HG03025 (cell line): ENCODE measurements at regions not wholly inside any gene's neighbourhood (a gene's known extent, or its start where the extent isn't known, plus 50 kb on each side); places are given as distances from the start of the nearest gene placed in this dataset.

Source experiments
- ATAC-seq: cut with Tn5 transposase; IDR thresholded peaks from one replicate; pipeline ENCODE4 v1.9.1; 2021; ENCODE audit warnings: mild to moderate bottlenecking, moderate library complexity; ENCODE audit not compliant: unreplicated experiment, low FRiP score

DNA sequence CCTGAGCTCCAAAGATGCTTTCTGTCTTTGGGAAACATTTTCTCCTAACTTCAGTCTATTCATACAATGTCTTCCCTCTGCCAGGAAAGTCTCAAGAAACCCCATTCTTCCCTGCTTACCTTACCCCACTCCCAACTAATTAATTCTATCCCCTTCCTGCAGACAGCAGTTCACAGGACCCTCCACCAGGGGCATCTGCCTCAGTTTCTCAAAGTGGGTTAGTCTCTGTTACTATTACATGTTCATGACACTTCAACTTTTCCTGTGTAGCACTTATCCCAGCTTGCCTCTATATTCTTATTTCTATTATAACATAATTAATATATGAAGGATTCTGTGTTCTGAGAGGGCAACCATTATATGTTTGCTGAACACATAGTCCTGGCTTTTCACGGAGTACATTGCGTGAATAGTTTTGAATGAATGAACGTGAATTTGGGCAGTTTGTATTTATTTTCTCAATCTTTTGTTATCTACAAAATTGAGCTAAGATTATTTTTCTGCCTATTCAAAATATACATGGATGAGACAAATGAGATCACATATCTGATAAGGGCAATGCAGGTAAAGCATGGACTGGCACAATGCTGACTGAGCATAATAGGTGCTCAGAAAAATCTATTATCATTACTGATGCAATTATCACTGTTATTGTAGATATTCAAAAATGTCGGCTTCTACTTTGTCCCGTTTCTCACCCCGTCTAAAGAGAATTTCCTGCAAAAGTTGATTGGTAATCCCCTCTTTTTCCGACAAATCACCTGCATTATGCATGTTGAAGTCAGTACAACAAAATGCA lies 341.1 kb downstream of the BRINP1 start:
- no peak for ATAC-seq

- ATAC-seq = no peak
Observed at GRCh38 chr9:119029886-119030285, 339.3 kb downstream of the BRINP1 start.

DNA sequence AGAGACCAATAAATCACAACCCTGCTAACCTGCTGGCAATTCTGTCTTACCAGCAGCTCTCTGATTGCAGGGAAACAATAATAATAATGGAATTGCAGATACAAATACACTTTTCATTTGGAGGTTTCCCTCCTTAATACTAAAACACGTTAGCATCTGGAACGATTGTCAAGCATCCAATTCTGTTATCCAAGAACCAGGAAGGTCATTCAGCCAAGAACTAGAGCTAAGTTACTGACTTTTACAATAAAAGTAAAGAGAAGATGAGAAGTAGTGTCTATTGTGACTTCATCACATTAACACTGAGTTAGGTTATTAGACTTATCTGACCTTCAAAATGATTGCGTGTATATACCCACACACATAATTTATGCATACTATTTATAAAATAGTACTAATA lies 335.6 kb downstream of the BRINP1 start:
- no peak for ATAC-seq

GRCh38 chr9:119036969-119037368 lies 332.3 kb downstream of the BRINP1 start:
- no peak for ATAC-seq

DNA sequence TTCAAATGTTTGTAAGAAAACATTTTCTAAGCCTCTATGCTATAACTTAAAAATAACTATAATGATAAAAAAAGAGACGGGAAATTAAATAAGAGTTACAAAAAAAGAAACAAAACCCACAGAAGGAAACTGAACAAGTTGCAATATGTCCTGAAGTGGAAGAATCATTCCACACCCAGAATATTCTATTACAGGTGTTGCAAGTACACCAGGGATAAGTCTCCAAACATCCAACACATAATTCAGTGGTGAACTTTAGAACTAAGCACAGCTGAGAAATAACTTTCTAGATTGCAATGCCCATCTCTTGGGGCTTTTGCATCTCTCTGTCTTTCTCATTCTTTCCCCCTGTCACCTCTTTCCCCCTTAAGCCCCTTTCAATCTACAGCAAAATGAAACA lies 325.2 kb downstream of the BRINP1 start:
- no peak for ATAC-seq

- ATAC-seq = no peak
Observed at GRCh38 chr9:119044806-119045205, 324.4 kb downstream of the BRINP1 start.

GRCh38 chr9:119047513-119048307 lies 321.5 kb downstream of the BRINP1 start:
- no peak for ATAC-seq

DNA sequence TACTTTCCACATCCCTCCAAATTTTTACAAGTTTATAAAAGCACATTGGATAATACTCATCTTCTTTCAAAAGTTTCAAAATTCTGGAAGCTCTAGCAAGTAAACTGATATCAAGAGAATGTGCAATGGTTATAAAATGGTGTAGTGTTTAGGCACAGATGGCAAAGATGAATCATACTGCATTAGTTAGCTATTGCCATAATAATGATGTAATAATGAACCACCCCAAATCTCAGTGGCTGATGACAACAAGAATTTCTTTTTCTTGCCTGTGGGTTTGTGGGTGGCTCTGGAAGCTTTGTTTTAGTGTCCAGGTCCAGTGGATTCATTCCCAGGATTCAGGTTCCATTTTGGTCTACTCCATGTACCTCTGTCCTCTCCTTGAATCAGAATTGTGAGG lies 319.0 kb downstream of the BRINP1 start:
- ATAC-seq = no peak

DNA sequence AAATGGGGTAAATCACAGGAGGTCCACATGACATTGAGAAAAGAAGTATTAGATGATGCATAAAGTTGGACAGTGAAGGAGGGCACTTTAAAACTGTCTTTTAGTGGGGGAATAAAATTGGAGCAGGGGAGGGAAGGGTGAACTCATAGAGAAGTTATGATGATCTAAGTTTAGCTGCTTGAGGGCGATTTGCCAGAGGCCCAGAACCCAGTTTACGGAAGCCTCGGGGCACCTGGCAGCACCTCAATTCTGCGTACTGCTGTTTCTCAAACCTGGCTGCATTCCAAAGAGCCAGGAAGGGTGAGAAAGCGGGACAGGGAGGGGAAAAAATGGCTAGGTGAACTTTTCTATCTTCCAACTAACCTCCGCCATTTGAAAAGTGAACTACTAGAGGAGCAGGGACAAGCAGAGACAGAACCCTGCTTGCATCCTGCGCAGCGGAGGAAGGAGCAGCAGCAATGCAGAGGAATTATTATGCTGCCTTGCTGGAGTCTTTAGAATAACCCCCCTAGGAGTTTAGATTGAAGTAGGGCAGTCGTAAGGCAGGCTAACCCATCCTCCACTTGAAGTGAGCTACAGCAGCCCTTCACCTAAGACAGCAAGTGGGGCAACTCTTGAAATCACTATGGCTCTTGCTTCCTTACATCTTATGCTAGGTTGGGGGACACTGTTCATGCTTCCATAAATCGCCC lies 316.8 kb downstream of the BRINP1 start:
- no peak for ATAC-seq

- ATAC-seq = no peak
Observed at GRCh38 chr9:119053070-119053469, 316.2 kb downstream of the BRINP1 start.

- no peak for ATAC-seq
Observed at GRCh38 chr9:119060629-119061385, 308.4 kb downstream of the BRINP1 start.

DNA sequence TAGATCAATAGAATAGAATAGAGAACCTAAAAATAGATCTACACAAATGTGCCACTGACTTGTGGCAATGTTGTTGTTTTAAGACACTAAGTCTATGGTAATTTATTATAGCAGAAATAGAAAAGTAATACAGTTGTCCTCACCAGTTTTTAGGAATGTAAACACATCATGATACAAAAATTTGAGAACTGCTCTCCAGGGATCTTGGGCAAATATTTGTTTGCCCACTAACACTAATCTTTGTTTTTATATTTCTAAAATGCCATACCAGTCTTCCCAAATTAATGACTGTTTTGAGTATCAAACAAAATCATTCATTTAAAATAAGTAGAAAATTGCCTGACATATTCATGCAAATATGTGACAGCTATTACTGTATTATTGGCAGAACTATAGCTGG lies 297.6 kb downstream of the BRINP1 start:
- no peak for ATAC-seq

GRCh38 chr9:119074017-119074416 lies 295.2 kb downstream of the BRINP1 start:
- ATAC-seq = no peak

- ATAC-seq = no peak
Observed at GRCh38 chr9:119078015-119078414, 291.2 kb downstream of the BRINP1 start.

DNA sequence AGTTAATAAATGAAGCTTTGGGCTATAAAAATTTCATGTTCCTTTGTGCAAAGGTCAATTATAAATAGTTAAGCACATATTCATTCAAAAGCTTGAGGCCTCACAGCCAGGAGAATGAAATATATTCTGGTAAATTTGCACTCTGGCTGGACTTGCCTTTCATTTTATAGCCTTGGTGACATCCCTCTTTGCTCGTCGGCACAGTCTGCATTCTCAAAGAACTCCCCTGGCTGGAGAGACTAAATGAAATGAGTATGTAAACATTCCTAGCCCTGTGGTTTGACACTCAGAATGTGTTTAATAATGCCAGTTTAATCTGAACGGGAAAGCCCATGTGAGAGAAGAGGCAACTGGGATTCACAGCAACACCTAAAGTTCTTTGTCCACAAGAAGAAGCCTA lies 285.6 kb downstream of the BRINP1 start:
- ATAC-seq = no peak

DNA sequence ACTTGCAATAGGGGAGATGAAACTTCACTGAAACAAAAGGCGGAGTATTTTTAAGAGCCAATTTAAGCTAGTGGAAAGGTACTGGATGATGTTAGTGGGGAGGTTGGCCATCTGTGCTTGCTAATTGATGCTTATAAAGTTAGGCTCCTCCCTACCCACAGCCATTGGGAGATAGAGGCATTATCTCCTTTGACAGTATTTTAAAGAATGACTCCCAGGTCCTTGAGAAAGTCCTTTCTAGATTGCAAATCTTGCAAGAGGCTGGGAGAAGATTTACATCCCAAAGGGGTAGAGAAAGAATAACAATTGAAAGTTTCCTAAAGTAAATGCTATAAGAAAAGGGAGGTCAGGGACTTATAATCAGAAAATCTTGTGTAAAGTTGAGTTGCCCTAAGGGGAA lies 282.6 kb downstream of the BRINP1 start:
- no peak for ATAC-seq

DNA sequence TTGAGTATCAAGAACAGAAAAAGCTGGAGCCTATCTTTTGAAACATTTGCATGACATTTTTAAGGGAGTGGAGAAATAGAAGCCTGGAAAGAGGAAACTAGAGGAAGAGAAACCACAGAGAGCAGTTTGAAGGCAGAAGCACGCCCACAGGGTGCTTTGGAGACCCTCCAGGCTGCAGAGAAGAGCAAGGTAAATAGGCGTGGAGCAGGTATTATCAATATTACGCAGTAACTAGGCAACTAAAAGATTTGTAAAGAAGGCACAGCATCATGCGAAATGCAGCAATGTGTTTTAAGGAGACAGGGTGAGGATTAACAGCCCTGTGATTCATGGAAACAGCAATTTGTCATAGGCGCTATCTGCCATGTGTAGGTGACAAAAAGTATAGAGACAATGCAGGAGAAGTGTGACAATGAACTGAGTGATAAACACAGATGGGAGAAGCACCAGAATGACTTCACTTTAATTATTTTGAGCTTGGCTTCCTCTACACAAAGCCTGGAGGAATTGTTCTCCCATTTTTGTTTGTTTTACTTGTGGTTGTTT lies 281.2 kb downstream of the BRINP1 start:
- no peak for ATAC-seq

DNA sequence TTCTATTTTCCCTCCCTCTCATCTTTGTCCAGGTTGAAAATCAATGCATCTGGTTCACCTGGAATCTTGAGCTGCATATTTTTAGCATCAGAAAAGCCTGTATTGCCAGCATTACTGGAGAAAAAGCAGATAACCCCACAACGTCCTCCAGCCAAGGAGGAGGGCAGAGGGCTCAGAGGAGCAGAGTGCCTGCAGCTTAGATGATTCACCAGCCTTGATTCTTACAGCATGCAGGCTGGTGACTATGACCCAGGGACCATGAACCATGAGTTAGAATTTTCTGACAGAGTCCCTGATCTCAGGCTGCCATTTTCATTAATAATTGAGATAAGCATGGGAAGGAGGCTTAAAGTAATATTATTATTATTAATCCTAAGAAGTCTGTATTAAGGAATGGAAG lies 278.2 kb downstream of the BRINP1 start:
- no peak for ATAC-seq

- no peak for ATAC-seq
Observed at GRCh38 chr9:119092125-119092524, 277.1 kb downstream of the BRINP1 start.

GRCh38 chr9:119094086-119094485 lies 275.1 kb downstream of the BRINP1 start:
- ATAC-seq = no peak
